ENCODE measurements at regions not wholly inside any gene's neighbourhood (a gene's known extent, or its start where the extent isn't known, plus 50 kb on each side); places are given as distances from the start of the nearest gene placed in this dataset.

DNA sequence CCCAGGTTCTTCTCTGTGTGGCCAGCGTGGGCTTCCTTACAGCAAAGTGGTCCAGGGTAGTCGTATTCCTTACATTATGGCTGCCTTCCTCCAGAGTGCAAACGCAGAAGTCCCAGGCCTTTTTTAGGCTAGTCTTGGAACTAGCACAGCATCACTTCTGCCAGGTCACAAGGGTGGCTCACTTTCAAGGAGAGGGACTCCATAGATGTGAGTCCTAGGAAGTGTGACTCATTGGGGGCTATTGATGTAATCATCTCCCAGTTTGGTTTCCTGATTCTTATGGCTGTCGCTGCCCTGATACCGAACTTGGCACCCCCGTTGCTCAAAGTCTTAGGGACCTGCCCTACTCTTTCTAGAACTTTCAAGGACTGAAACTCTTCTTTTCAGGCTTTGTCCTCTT lies 140.0 kb downstream of the DCK start:
- Histone ChIP-seq H3K27me3 (no peaks in the 10 kb centered on the region), H3K36me3 (no peaks in the 10 kb centered on the region), H3K4me3 (no peak overlapping the region), H3K4me1 (no peaks in the 10 kb centered on the region), H3K9me3 (replicated peaks) (no peaks in the 10 kb centered on the region), H3K27ac (no peak overlapping the region)
- DNase-seq, result no peak

- Histone ChIP-seq H3K27me3 (no peaks in the 10 kb centered on the region), H3K27ac (no peak overlapping the region), H3K4me3 (no peak overlapping the region), H3K4me1 (no peaks in the 10 kb centered on the region), H3K9me3 (replicated peaks) (no peaks in the 10 kb centered on the region), H3K36me3 (no peaks in the 10 kb centered on the region)
- no peak for DNase-seq
Measured at GRCh38 chr4:71136071-71136470, 142.6 kb downstream of the DCK start.

- H3K36me3 ChIP-seq, result no peaks in the 10 kb centered on the region
- no peak overlapping the region for H3K4me3 ChIP-seq
- H3K27ac ChIP-seq, result no peak overlapping the region
- H3K9me3 ChIP-seq (replicated peaks), result no peaks in the 10 kb centered on the region
- no peaks in the 10 kb centered on the region for H3K27me3 ChIP-seq
- H3K4me1 ChIP-seq, result no peaks in the 10 kb centered on the region
- no peak for DNase-seq
Measured at GRCh38 chr4:71138007-71138615, 144.7 kb downstream of the DCK start.

DNA sequence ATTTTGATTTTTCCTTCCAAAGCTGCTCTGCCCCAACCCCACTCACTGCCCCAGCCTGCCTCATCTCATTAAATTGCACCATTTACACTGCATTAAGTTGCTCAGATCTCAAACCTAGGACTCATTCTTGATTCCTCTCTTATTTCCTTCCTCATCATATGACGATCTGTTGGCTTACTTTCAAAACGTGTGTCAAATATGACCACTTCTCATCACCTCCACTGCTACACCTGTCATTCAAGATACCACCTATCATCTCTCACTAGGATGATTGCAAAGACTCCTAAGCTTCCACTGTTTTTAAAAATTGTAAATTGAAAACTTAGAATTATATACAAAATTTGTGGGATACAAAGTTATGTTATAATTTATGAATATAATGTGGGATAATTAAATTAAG lies 147.1 kb downstream of the DCK start:
- Histone ChIP-seq H3K27ac (no peak overlapping the region), H3K4me3 (no peak overlapping the region), H3K4me1 (no peaks in the 10 kb centered on the region), H3K9me3 (replicated peaks) (no peaks in the 10 kb centered on the region), H3K36me3 (no peaks in the 10 kb centered on the region), H3K27me3 (no peaks in the 10 kb centered on the region)
- no peak for DNase-seq

- H3K9me3 ChIP-seq (replicated peaks), result no peaks in the 10 kb centered on the region
- no peak overlapping the region for H3K4me3 ChIP-seq
- no peaks in the 10 kb centered on the region for H3K27me3 ChIP-seq
- H3K36me3 ChIP-seq, result no peaks in the 10 kb centered on the region
- H3K4me1 ChIP-seq, result no peaks in the 10 kb centered on the region
- no peak for DNase-seq
- no peak overlapping the region for H3K27ac ChIP-seq
Measured at GRCh38 chr4:71141125-71141524, 147.7 kb downstream of the DCK start.

DNA sequence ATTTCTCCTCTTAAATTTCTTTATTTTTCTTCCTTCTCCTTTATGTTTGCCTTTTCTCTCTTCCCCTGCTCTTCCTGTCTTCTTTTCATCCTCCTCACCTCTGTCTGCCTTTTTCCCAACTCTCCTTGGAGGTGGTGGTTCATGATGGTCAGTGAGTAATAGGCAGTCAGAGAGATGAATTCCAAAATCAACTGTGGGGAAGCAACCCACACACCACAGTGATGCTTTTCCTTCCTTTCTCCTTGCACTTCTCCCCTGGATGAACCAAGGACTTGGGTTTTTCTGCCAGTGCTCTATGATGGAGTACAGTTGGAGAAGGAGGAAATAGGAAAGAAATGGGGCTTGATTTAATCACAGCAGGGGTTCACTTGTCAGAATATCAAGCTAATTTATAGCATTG lies 153.8 kb downstream of the DCK start:
- no peak overlapping the region for H3K4me3 ChIP-seq
- no peaks in the 10 kb centered on the region for H3K9me3 ChIP-seq (replicated peaks)
- no peaks in the 10 kb centered on the region for H3K4me1 ChIP-seq
- no peaks in the 10 kb centered on the region for H3K36me3 ChIP-seq
- no peaks in the 10 kb centered on the region for H3K27me3 ChIP-seq
- DNase-seq, result no peak
- no peak overlapping the region for H3K27ac ChIP-seq

- H3K9me3 ChIP-seq (replicated peaks), result no peaks in the 10 kb centered on the region
- no peak for DNase-seq
- H3K27me3 ChIP-seq, result no peaks in the 10 kb centered on the region
Measured at GRCh38 chr4:71148545-71148944, 155.1 kb downstream of the DCK start.

DNA sequence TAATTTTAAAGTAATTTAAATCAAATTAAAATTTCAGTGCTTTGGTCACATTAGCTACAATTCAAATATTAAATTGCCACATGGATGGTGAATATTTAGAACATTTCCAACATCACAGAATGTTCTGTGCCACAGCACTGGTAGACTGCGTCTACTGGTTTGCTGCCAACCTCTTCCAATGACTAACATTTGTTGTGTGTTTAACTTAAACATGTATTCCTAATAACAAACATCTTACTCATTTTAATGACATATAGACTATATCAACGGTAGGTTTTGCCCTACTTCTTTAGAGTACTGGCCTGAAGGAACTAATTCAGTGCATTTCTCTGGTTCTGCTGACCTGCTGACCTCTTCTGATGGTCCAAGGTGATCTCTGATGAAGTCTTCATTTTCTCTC lies 157.6 kb downstream of the DCK start:
- H3K27me3 ChIP-seq, result no peaks in the 10 kb centered on the region
- DNase-seq, result no peak

More at GRCh38 chr4:71148545-71148944, 155.1 kb downstream of the DCK start:
- no peaks in the 10 kb centered on the region for H3K36me3 ChIP-seq
- no peaks in the 10 kb centered on the region for H3K4me1 ChIP-seq
- no peak overlapping the region for H3K27ac ChIP-seq
- no peak overlapping the region for H3K4me3 ChIP-seq

GRCh38 chr4:71156616-71157015 lies 163.2 kb downstream of the DCK start:
- Histone ChIP-seq H3K27me3 (peaks cover 5% of the 10 kb centered on the region; the same call in 1 of the 2 replicates), H3K4me3 (no peak overlapping the region), H3K9me3 (replicated peaks) (no peaks in the 10 kb centered on the region), H3K36me3 (no peaks in the 10 kb centered on the region), H3K4me1 (no peaks in the 10 kb centered on the region), H3K27ac (no peak overlapping the region)
- no peak for DNase-seq

More for the DNA sequence above, 157.6 kb downstream of the DCK start:
- Histone ChIP-seq H3K4me3 (no peak overlapping the region), H3K27ac (no peak overlapping the region), H3K36me3 (no peaks in the 10 kb centered on the region), H3K9me3 (replicated peaks) (no peaks in the 10 kb centered on the region), H3K4me1 (no peaks in the 10 kb centered on the region)

- DNase-seq, result no peak
- Histone ChIP-seq H3K27ac (no peak overlapping the region), H3K4me1 (no peaks in the 10 kb centered on the region), H3K4me3 (no peak overlapping the region), H3K36me3 (no peaks in the 10 kb centered on the region), H3K9me3 (replicated peaks) (no peaks in the 10 kb centered on the region), H3K27me3 (peaks cover 5% of the 10 kb centered on the region; the same call in 1 of the 2 replicates)
Measured at GRCh38 chr4:71162386-71162785, 168.9 kb downstream of the DCK start.

GRCh38 chr4:71163317-71163716 lies 169.9 kb downstream of the DCK start:
- no peaks in the 10 kb centered on the region for H3K36me3 ChIP-seq
- no peaks in the 10 kb centered on the region for H3K4me1 ChIP-seq
- H3K9me3 ChIP-seq (replicated peaks), result no peaks in the 10 kb centered on the region
- no peak overlapping the region for H3K27ac ChIP-seq
- H3K4me3 ChIP-seq, result no peak overlapping the region
- DNase-seq, result no peak
- H3K27me3 ChIP-seq, result 0 out of 2 replicates have a peak, but pooled peaks cover 5% of the 10 kb centered on the region

DNA sequence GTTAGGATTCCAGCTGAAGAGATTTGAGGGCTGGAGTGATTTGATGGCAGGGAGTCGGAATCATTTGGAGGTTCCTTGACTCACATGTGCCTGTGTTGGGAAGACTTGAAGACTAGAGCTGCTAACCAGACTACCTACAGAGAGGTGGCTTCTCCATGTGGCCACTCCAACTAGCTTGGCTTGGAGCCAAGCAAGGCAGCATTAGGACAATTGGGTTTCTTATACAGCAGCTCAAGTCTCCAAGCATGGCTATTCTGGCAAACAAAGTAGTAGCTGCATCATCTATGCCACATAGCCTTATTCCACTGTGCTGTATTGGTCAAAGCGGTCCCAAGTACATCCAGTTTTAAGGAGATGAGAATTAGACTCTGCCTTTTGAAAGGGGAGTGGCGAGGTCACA lies 171.7 kb upstream of the SLC4A4 start:
- Histone ChIP-seq H3K27ac (no peak overlapping the region), H3K9me3 (replicated peaks) (no peaks in the 10 kb centered on the region), H3K4me3 (no peak overlapping the region), H3K27me3 (no peaks in the 10 kb centered on the region), H3K4me1 (no peaks in the 10 kb centered on the region), H3K36me3 (no peaks in the 10 kb centered on the region)
- DNase-seq, result no peak

GRCh38 chr4:71171592-71171991 lies 167.2 kb upstream of the SLC4A4 start:
- Histone ChIP-seq H3K9me3 (replicated peaks) (no peaks in the 10 kb centered on the region), H3K27me3 (no peaks in the 10 kb centered on the region), H3K4me3 (no peak overlapping the region), H3K27ac (no peak overlapping the region), H3K36me3 (no peaks in the 10 kb centered on the region), H3K4me1 (no peaks in the 10 kb centered on the region)
- no peak for DNase-seq

GRCh38 chr4:71181332-71181731 lies 157.5 kb upstream of the SLC4A4 start:
- no peak for DNase-seq

GRCh38 chr4:71184195-71184781 lies 154.5 kb upstream of the SLC4A4 start:
- DNase-seq, result peak; percentile 42 to 68
- Histone ChIP-seq H3K9me3 (replicated peaks) (no peaks in the 10 kb centered on the region), H3K4me1 (no peaks in the 10 kb centered on the region), H3K36me3 (no peaks in the 10 kb centered on the region), H3K4me3 (no peak overlapping the region), H3K27ac (no peak overlapping the region), H3K27me3 (peaks cover 18% of the 10 kb centered on the region; the same call in 1 of the 2 replicates)

More at GRCh38 chr4:71181332-71181731, 157.5 kb upstream of the SLC4A4 start:
- Histone ChIP-seq H3K4me3 (no peak overlapping the region), H3K4me1 (no peaks in the 10 kb centered on the region), H3K27ac (no peak overlapping the region), H3K36me3 (no peaks in the 10 kb centered on the region), H3K27me3 (0 out of 2 replicates have a peak, but pooled peaks cover 8% of the 10 kb centered on the region), H3K9me3 (replicated peaks) (no peaks in the 10 kb centered on the region)

DNA sequence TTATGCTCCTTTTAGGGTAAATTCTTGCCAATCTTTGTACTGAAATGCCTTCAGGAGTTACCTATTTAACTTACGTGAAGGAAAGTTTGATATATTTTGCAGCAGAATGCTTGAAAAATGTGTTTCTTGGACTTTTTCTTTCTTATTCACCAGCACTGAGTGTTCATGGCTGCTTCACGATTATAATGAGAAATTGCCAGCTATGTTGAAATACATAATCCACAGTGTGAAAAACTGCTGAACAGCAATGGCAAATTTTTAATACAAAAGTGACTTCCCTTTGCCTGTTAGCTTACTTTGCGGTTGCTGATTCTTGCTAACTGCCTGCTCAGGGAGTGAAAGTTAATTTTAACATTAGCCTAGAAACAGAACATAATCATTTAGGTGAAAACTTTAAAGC lies 153.8 kb upstream of the SLC4A4 start:
- no peaks in the 10 kb centered on the region for H3K4me1 ChIP-seq
- peaks cover 18% of the 10 kb centered on the region; the same call in 1 of the 2 replicates for H3K27me3 ChIP-seq
- H3K27ac ChIP-seq, result no peak overlapping the region
- H3K36me3 ChIP-seq, result no peaks in the 10 kb centered on the region
- no peak for DNase-seq
- H3K4me3 ChIP-seq, result no peak overlapping the region
- no peaks in the 10 kb centered on the region for H3K9me3 ChIP-seq (replicated peaks)
